Karpas-422 (cell line): ENCODE measurements at regions not wholly inside any gene's neighbourhood (a gene's known extent, or its start where the extent isn't known, plus 50 kb on each side); places are given as distances from the start of the nearest gene placed in this dataset.

Experiments used
- DNase-seq: peaks from one replicate; pipeline ENCODE4 v3.0.0-alpha.2; 2015
- H2AFZ ChIP-seq: fragments of 200-600 bp; sonication (generic); 2 replicates; pipeline ENCODE4 v1.6.1; 2014; ENCODE audit warnings: antibody characterized with exemption, low read length, mixed read lengths
- H3K27ac ChIP-seq: fragments of 200-600 bp; sonication (generic); 2 replicates; pipeline ENCODE4 v1.5.1; 2014; ENCODE audit warnings: mild to moderate bottlenecking, low read length, moderate library complexity
- H3K27me3 ChIP-seq: fragments of 200-600 bp; sonication (generic); 2 replicates; pipeline ENCODE4 v1.6.1; 2014; ENCODE audit warnings: low read length, mixed read lengths
- H3K36me3 ChIP-seq: fragments of 200-600 bp; sonication (generic); 2 replicates; pipeline ENCODE4 v1.6.1; 2014; ENCODE audit warnings: low read length, mixed read lengths; ENCODE audit not compliant: insufficient read depth
- H3K4me1 ChIP-seq: fragments of 200-600 bp; sonication (generic); 2 replicates; pipeline ENCODE4 v1.6.1; 2014; ENCODE audit warnings: mild to moderate bottlenecking, low read length, mixed read lengths
- H3K4me2 ChIP-seq: fragments of 200-600 bp; sonication (generic); 2 replicates; pipeline ENCODE4 v1.6.1; 2014; ENCODE audit warnings: low read length, low read depth, mild to moderate bottlenecking; ENCODE audit not compliant: poor library complexity, severe bottlenecking
- H3K4me3 ChIP-seq: fragments of 200-600 bp; sonication (generic); 2 replicates; pipeline ENCODE4 v1.5.1; 2014; ENCODE audit warnings: mild to moderate bottlenecking, antibody characterized with exemption, low read length, mixed read lengths
- H3K79me2 ChIP-seq: fragments of 200-600 bp; sonication (generic); 2 replicates; pipeline ENCODE4 v1.6.1; 2014; ENCODE audit warnings: mild to moderate bottlenecking, low read length, mixed read lengths
- H3K9ac ChIP-seq: fragments of 200-600 bp; sonication (generic); 2 replicates; pipeline ENCODE4 v1.6.0; 2014; ENCODE audit warnings: low read length
- H3K9me2 ChIP-seq: fragments of 200-600 bp; sonication (generic), shearing (Covaris generic); replicated peaks from 2 replicates; pipeline ENCODE4 v1.6.0; 2014; ENCODE audit warnings: mild to moderate bottlenecking, low read length, moderate library complexity; ENCODE audit not compliant: insufficient read depth
- H3K9me3 ChIP-seq: fragments of 300-700, 200-600 bp; sonication (generic); 2 replicates; pipeline ENCODE4 v1.6.1; 2014; ENCODE audit warnings: low read length, mixed read lengths
- H4K20me1 ChIP-seq: fragments of 200-600 bp; sonication (generic); 2 replicates; pipeline ENCODE4 v1.6.1; 2014; ENCODE audit warnings: mild to moderate bottlenecking, antibody characterized with exemption, low read length, low read depth; ENCODE audit not compliant: insufficient read depth

DNA sequence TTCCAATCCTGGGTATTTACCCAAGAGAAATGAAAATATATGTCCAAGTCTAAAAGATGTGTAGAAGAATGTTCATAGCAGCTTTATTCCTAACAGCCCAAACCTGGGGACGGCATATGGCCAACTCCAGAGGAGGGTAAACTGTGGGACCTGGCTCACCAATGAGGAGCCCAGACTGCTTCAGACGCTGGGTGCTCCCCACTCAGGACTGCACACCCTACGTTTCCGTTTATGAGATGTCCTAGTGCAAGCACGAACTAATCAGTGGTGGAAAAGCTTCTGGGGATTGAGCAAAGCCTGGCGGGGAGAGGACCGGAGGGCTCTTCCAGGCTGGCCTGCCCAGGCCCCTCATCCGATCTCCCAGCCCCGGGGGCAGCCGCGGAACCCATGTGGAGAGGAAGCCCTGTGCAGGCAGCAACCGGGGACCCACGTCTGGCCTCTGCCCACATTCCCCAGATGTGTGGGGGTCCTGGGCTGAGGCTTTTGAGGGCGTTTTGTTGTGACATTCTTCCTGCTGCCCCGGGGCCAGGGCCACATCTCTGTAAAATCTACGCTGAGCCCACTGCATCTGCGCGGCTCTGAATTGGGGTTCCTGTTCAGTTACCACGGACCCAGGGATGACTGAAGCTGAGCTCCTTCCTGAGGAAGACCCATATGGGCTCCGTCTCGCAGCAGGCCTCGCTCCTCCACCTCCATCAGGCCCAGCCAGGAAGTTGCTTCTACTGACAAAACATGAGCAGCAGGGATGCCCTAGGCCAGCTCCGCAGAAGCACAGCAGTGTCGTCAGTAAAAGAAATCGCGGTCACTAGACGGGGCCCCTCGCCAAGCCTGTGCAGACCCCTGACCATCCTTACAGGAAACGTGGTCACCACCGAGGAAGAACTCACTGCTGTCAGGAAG, 188.0 kb downstream of the DLL1 start:
- no peak overlapping the region for H2AFZ ChIP-seq
- H4K20me1 ChIP-seq, result no peaks in the 10 kb centered on the region
- no peak overlapping the region for H3K27ac ChIP-seq
- H3K27me3 ChIP-seq, result no peaks in the 10 kb centered on the region
- no peak overlapping the region for H3K4me3 ChIP-seq
- H3K9me2 ChIP-seq, result no peaks in the 10 kb centered on the region
- no peak for DNase-seq
- no peaks in the 10 kb centered on the region for H3K9me3 ChIP-seq
- no peak overlapping the region for H3K4me2 ChIP-seq
- H3K4me1 ChIP-seq, result no peaks in the 10 kb centered on the region
- no peak overlapping the region for H3K9ac ChIP-seq
- H3K79me2 ChIP-seq, result no peaks in the 10 kb centered on the region
- no peaks in the 10 kb centered on the region for H3K36me3 ChIP-seq

DNA sequence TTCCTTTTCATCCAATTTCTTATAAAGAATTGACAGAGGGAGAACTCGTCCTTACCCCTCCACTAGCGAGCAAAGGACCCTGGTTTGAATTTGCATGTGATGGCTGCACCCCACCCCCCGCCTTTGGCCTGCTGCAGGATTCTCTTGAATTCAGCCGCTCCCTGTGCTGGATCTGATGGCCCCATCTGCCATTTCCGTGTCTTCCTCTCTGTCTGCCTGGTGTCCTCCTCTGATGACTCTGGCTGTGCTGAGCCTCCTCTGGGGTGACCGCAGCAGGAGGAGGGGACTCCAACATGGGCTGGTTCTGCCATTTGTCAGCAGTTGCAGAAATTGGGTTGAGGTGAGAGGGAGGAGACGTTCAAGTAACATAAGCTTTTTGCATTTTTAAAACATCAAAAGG, 188.8 kb downstream of the DLL1 start:
- Histone ChIP-seq H3K9ac (no peak overlapping the region), H3K9me3 (no peaks in the 10 kb centered on the region), H2AFZ (no peak overlapping the region), H3K36me3 (no peaks in the 10 kb centered on the region), H3K27ac (no peak overlapping the region), H3K4me1 (no peaks in the 10 kb centered on the region), H3K9me2 (no peaks in the 10 kb centered on the region), H3K27me3 (no peaks in the 10 kb centered on the region), H3K4me3 (no peak overlapping the region), H3K79me2 (no peaks in the 10 kb centered on the region), H3K4me2 (no peak overlapping the region), H4K20me1 (no peaks in the 10 kb centered on the region)
- DNase-seq, result no peak

DNA sequence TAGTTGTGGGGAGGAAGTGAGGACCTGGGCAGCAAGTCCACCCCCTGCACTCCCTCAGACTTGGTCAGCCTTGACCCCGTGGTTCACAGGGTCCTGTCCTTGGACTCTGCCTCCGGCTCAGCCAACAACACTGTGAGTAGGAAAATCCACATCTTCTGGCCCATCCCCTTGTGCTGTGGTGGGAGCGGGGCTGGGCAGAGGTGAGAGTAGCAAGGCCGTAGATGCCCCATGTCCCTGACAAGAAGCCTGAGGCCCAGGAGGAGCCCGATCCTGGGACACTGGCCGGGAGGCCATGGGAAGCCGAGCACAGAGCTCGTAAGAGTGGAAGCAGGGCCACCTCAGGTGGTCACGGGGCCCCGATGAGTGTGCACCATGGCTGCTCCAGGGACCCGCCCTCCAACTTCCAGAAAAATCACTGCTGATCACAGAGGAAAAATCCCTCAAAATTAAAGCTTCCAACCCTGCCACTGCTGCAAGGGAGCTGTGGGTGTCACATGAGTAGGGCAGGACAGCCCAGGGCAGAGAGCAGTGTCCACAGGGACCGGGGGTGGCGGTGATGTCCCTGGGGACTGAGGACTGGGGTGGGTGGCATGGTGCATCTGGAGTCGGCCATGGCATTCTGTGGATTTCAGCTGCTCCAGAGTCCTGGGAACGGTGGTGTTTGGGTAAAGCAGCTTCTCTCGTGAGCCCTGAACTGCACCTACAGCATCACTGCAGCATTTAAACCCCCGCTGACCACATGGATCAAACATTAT, 189.4 kb downstream of the DLL1 start:
- H3K27me3 ChIP-seq, result no peaks in the 10 kb centered on the region
- H3K4me3 ChIP-seq, result no peak overlapping the region
- H3K36me3 ChIP-seq, result no peaks in the 10 kb centered on the region
- H3K9ac ChIP-seq, result no peak overlapping the region
- H3K9me3 ChIP-seq, result no peaks in the 10 kb centered on the region
- H3K4me2 ChIP-seq, result no peak overlapping the region
- no peak overlapping the region for H2AFZ ChIP-seq
- H3K9me2 ChIP-seq, result no peaks in the 10 kb centered on the region
- H3K4me1 ChIP-seq, result no peaks in the 10 kb centered on the region
- DNase-seq, result no peak
- H4K20me1 ChIP-seq, result no peaks in the 10 kb centered on the region
- no peak overlapping the region for H3K27ac ChIP-seq
- H3K79me2 ChIP-seq, result no peaks in the 10 kb centered on the region

DNA sequence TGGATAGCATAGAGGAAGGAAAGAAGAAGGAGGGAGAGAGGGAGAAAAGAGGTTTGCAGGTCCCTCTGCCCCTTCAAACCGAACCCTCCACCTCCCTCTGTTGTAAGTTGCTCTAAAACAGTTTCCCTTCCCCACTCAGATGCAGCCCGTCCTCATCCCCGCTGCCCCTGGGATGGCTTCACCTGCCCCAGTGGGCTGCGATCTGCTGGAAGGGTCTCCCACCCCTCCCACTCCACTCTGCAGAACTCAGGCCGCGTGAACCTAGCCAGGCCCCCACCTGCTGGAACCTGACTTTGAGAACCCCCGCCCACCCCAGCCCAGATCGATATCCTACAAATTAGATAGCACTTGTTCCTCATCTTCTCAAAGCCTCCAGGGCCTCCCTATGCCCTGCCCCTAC, 190.8 kb downstream of the DLL1 start:
- H3K79me2 ChIP-seq, result no peaks in the 10 kb centered on the region
- H3K27me3 ChIP-seq, result no peaks in the 10 kb centered on the region
- H3K36me3 ChIP-seq, result no peaks in the 10 kb centered on the region
- H3K4me1 ChIP-seq, result no peaks in the 10 kb centered on the region
- H3K4me2 ChIP-seq, result no peak overlapping the region
- H4K20me1 ChIP-seq, result no peaks in the 10 kb centered on the region
- H3K27ac ChIP-seq, result no peak overlapping the region
- no peak overlapping the region for H3K4me3 ChIP-seq
- no peaks in the 10 kb centered on the region for H3K9me2 ChIP-seq
- no peak for DNase-seq
- no peak overlapping the region for H2AFZ ChIP-seq
- no peak overlapping the region for H3K9ac ChIP-seq
- H3K9me3 ChIP-seq, result no peaks in the 10 kb centered on the region

DNA sequence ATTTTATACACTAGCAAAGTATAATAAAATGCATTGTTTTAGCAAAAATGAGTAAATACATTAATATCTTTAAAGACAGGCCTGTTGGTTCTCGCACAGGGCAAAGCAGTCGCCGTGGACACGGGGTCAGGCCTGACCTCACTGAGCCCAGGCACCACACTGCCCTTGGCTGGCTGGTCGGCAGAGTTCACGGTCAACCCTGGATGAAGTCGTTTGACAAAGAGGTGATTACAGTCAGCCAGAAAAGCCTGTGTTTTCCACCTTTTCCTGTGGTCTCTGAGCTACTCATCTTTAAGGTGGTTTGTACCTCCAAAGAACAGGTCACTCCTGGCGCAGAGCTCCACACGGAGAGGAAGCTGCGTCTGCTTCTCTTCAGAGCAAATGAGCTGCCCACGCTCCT, 191.5 kb downstream of the DLL1 start:
- no peak for DNase-seq

DNA sequence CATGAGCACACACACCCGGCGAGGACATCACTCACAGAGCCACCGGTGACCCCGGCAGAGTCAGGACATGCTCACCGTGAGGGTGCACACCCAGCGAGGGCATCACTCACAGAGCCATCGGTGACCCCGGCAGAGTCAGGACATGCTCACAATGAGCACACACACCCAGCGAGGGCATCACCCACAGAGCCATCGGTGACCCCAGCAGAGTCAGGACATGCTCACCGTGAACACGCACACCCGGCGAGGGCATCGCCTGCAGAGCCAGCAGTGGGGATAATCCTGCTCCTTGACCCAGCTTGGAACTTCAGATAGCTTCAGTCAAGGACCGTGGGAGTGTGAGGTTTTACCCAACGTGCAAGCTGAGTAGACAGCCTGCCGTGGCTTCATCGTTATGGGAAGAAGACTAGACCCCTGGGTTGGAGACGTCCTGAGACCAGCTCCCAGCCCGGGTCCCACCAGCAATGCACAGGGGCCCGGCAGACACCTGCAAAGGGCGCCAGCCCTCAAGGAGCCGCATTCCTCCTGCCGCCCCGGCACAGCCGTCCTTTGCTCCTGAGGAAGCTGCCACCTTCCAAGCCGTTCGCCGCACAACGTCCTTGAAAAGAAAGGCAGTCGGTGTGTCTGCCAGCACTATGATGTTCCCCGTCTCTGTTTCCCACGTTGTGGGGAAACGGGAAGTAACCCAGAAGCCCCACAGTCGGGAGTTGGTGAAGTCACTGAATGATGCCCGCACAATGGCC, 192.3 kb downstream of the DLL1 start:
- Histone ChIP-seq H3K4me1 (no peaks in the 10 kb centered on the region), H3K9me3 (no peaks in the 10 kb centered on the region), H3K36me3 (no peaks in the 10 kb centered on the region), H2AFZ (no peak overlapping the region), H3K9ac (no peak overlapping the region), H3K79me2 (no peaks in the 10 kb centered on the region), H4K20me1 (no peaks in the 10 kb centered on the region), H3K27ac (no peak overlapping the region), H3K27me3 (no peaks in the 10 kb centered on the region), H3K4me3 (no peak overlapping the region), H3K4me2 (no peak overlapping the region), H3K9me2 (no peaks in the 10 kb centered on the region)
- no peak for DNase-seq

More for the DNA sequence above, 191.5 kb downstream of the DLL1 start:
- no peak overlapping the region for H3K4me3 ChIP-seq
- no peak overlapping the region for H3K27ac ChIP-seq
- H3K4me1 ChIP-seq, result no peaks in the 10 kb centered on the region
- H3K9me2 ChIP-seq, result no peaks in the 10 kb centered on the region
- H3K9me3 ChIP-seq, result no peaks in the 10 kb centered on the region
- no peak overlapping the region for H3K9ac ChIP-seq
- H3K36me3 ChIP-seq, result no peaks in the 10 kb centered on the region
- no peak overlapping the region for H2AFZ ChIP-seq
- H3K79me2 ChIP-seq, result no peaks in the 10 kb centered on the region
- H3K4me2 ChIP-seq, result no peak overlapping the region
- H4K20me1 ChIP-seq, result no peaks in the 10 kb centered on the region
- H3K27me3 ChIP-seq, result no peaks in the 10 kb centered on the region

DNA sequence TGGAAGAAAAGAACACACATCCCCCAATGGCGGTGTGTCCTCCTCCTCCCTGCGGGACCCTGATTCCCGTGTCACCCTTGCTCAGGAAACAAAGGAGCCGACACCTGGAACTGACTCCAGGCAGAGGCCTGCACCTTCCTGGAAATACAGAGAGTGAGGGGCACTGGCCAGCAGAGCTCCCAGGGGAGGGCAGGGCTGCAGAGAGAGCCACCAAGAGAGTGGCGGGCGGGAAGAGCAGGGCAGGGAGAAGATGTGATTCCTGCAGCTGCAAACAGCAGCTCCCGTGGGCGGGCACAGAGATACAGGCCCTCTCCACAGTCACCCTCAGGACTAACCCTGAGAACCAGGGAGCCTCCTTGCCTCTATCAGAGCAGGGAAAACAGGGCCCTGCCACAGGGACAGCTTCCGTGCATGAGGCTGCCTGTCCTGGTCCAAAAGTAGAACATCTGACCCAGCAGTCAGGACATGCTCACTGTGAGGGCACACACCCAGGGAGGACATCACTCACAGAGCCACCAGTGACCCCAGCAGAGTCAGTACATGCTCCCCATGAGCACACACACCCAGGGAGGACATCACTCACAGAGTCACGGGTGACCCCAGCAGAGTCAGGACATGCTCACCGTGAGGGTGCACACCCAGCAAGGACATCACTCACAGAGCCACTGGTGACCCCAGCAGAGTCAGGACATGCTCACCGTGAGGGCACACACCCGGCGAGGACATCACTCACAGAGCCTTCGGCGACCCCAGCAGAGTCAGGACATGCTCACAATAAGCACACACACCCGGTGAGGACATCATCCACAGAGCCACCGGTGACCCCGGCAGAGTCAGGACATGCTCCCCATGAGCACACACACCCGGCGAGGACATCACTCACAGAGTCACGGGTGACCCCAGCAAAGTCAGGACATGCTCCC, 193.1 kb downstream of the DLL1 start:
- H4K20me1 ChIP-seq, result no peaks in the 10 kb centered on the region
- no peak for DNase-seq
- H3K4me3 ChIP-seq, result no peak overlapping the region

More for the DNA sequence above, 193.1 kb downstream of the DLL1 start:
- Histone ChIP-seq H3K9ac (no peak overlapping the region), H3K79me2 (no peaks in the 10 kb centered on the region), H3K4me1 (no peaks in the 10 kb centered on the region), H3K27me3 (no peaks in the 10 kb centered on the region), H3K9me3 (no peaks in the 10 kb centered on the region), H3K27ac (no peak overlapping the region), H3K36me3 (no peaks in the 10 kb centered on the region), H3K4me2 (no peak overlapping the region), H3K9me2 (no peaks in the 10 kb centered on the region), H2AFZ (no peak overlapping the region)
